SK-N-SH (cell line): ENCODE measurements at regions not wholly inside any gene's neighbourhood (a gene's known extent, or its start where the extent isn't known, plus 50 kb on each side); places are given as distances from the start of the nearest gene placed in this dataset.

Experiments
- CTCF ChIA-PET: fragments of 300-600, 350-600 bp; formaldehyde crosslinking; extraction: SDS; loops from one replicate; lab custom pipeline; 2021; lab: Yijun Ruan, JAX
- POLR2A ChIA-PET: fragments of 350-600 bp; sonication (Branson Sonifier 250); formaldehyde crosslinking; extraction: SDS; loops from one replicate; lab custom pipeline; 2020; ENCODE audit warnings: antibody characterized with exemption, inconsistent platforms; lab: Yijun Ruan, JAX
- DNase-seq: peaks from one replicate; pipeline ENCODE4 v3.0.0; 2012
- H2AFZ ChIP-seq: fragments of 200-600 bp; sonication (generic); 2 replicates; pipeline ENCODE4 v1.8.1; 2016; ENCODE audit warnings: antibody characterized with exemption, mild to moderate bottlenecking, low read depth
- H3F3A ChIP-seq: fragments of 200-600 bp; sonication (generic); replicated peaks from 2 replicates; pipeline ENCODE3; 2016; ENCODE audit warnings: antibody characterized with exemption, mild to moderate bottlenecking; ENCODE audit not compliant: insufficient read depth
- H3K27ac ChIP-seq, 2 experiments: fragments of 200-500 bp in 1 of 2; fragments of 200-600 bp in 1 of 2; sonication (Bioruptor generic) in 1 of 2; sonication (generic), shearing (Covaris generic) in 1 of 2; 2 replicates each; pipeline versions ENCODE4 v1.5.1 to v1.6.1; 2014 to 2016; ENCODE audit warnings: low read depth in 2 of 2, inconsistent platforms in 1 of 2, low read length in 1 of 2, mild to moderate bottlenecking in 1 of 2, mixed read lengths in 1 of 2
- H3K27me3 ChIP-seq: fragments of 200-600 bp; sonication (generic), shearing (Covaris generic); 2 replicates; pipeline ENCODE4 v1.6.1; 2016; ENCODE audit warnings: mixed run types; ENCODE audit not compliant: insufficient read depth
- H3K36me3 ChIP-seq, 2 experiments: fragments of 200-500 bp in 1 of 2; fragments of 200-600 bp in 1 of 2; sonication (Bioruptor generic) in 1 of 2; sonication (generic) in 1 of 2; replicated peaks in 1 of 2; 2 replicates each; pipeline versions ENCODE3 to v1.5.1; 2014 to 2016; ENCODE audit warnings: low read length in 1 of 2, mild to moderate bottlenecking in 1 of 2; ENCODE audit not compliant: insufficient read depth in 2 of 2, control insufficient read depth in 1 of 2
- H3K4me1 ChIP-seq, 2 experiments: fragments of 200-500 bp in 1 of 2; fragments of 200-600 bp in 1 of 2; sonication (Bioruptor generic) in 1 of 2; sonication (generic), shearing (Covaris generic) in 1 of 2; 2 replicates each; pipeline versions ENCODE4 v1.5.1 to v1.6.1; 2014 to 2016; ENCODE audit warnings: low read depth in 1 of 2, low read length in 1 of 2, mixed run types in 1 of 2; ENCODE audit not compliant: insufficient read depth in 2 of 2, control insufficient read depth in 1 of 2
- H3K4me2 ChIP-seq: fragments of 200-600 bp; sonication (generic), shearing (Covaris generic); 2 replicates; pipeline ENCODE4 v1.6.1; 2017; ENCODE audit warnings: mixed run types
- H3K4me3 ChIP-seq, 2 experiments: fragments of 200-500 bp in 1 of 2; fragments of 200-600 bp in 1 of 2; sonication (Bioruptor generic) in 1 of 2; sonication (generic), shearing (Covaris generic) in 1 of 2; 2 replicates each; pipeline versions ENCODE4 v1.5.1 to v1.8.1; 2014 to 2016; ENCODE audit warnings: low read depth in 2 of 2, inconsistent platforms in 1 of 2, low read length in 1 of 2, mild to moderate bottlenecking in 1 of 2, mixed read lengths in 1 of 2, moderate library complexity in 1 of 2
- H3K79me2 ChIP-seq: fragments of 200-600 bp; sonication (generic); 2 replicates; pipeline ENCODE4 v1.8.1; 2017; ENCODE audit warnings: mild to moderate bottlenecking; ENCODE audit not compliant: insufficient read depth
- H3K9ac ChIP-seq: fragments of 200-600 bp; sonication (generic); 2 replicates; pipeline ENCODE4 v1.6.1; 2017; ENCODE audit warnings: mixed run types
- H3K9me2 ChIP-seq: fragments of 200-600 bp; sonication (generic); 2 replicates; pipeline ENCODE4 v1.6.1; 2017; ENCODE audit warnings: mixed run types
- H3K9me3 ChIP-seq: fragments of 200-600 bp; sonication (generic); 2 replicates; pipeline ENCODE4 v1.6.1; 2017; ENCODE audit warnings: mixed run types, mild to moderate bottlenecking, moderate library complexity
- H4K20me1 ChIP-seq: fragments of 200-600 bp; sonication (generic); 2 replicates; pipeline ENCODE4 v1.6.1; 2017; ENCODE audit warnings: mild to moderate bottlenecking, mixed run types; ENCODE audit not compliant: insufficient read depth
- CTCF ChIP-seq: fragments of 200-600 bp; sonication (generic); IDR thresholded peaks from 2 replicates; pipeline ENCODE4 v1.6.1; 2017; ENCODE audit warnings: antibody characterized with exemption, mild to moderate bottlenecking, moderate library complexity
- ELF1 ChIP-seq: IDR thresholded peaks from 2 replicates; pipeline ENCODE4 v1.4.0; 2012
- EP300 ChIP-seq, 2 experiments: IDR thresholded peaks; 2 replicates each; pipeline versions ENCODE4 v1.4.0 to v1.6.1; 2012; ENCODE audit warnings: borderline replicate concordance in 1 of 2, low read depth in 1 of 2, low read length in 1 of 2
- FOSL2 ChIP-seq: IDR thresholded peaks from 2 replicates; pipeline ENCODE4 v1.4.0; 2012; ENCODE audit warnings: low read depth, mild to moderate bottlenecking, moderate library complexity, borderline replicate concordance
- FOXM1 ChIP-seq: IDR thresholded peaks from 2 replicates; pipeline ENCODE4 v1.4.0; 2012; ENCODE audit warnings: low read depth, mild to moderate bottlenecking
- GABPA ChIP-seq: IDR thresholded peaks from 2 replicates; pipeline ENCODE4 v1.4.0; 2012; ENCODE audit warnings: low read depth, mild to moderate bottlenecking
- IRF3 ChIP-seq: fragments of 150-350 bp; IDR thresholded peaks from 2 replicates; pipeline ENCODE4 v1.6.1; 2016; ENCODE audit warnings: mild to moderate bottlenecking, low read depth, low read length
- JUND ChIP-seq: IDR thresholded peaks from 2 replicates; pipeline ENCODE4 v1.4.0; 2012
- MEF2A ChIP-seq: IDR thresholded peaks from 2 replicates; pipeline ENCODE4 v1.4.0; 2012; ENCODE audit warnings: low read depth, borderline replicate concordance
- MXI1 ChIP-seq: IDR thresholded peaks from 2 replicates; pipeline ENCODE4 v1.6.1; 2012; ENCODE audit warnings: mild to moderate bottlenecking, low read depth, low read length, improper control_type of control experiment
- NFIC ChIP-seq: IDR thresholded peaks from 2 replicates; pipeline ENCODE4 v1.4.0; 2012; ENCODE audit warnings: borderline replicate concordance
- NRF1 ChIP-seq: IDR thresholded peaks from 2 replicates; pipeline ENCODE4 v1.6.1; 2012; ENCODE audit warnings: low read depth, mild to moderate bottlenecking, low read length
- PBX3 ChIP-seq: IDR thresholded peaks from 2 replicates; pipeline ENCODE4; 2012
- RAD21 ChIP-seq: IDR thresholded peaks from 2 replicates; pipeline ENCODE4 v1.6.1; 2012; ENCODE audit warnings: mild to moderate bottlenecking, low read length
- RFX5 ChIP-seq: IDR thresholded peaks from 2 replicates; pipeline ENCODE4 v1.6.1; 2012; ENCODE audit warnings: mild to moderate bottlenecking, improper control_type of control experiment, low read length
- SIN3A ChIP-seq: IDR thresholded peaks from 2 replicates; pipeline ENCODE4 v1.6.1; 2012; ENCODE audit warnings: low read depth, mild to moderate bottlenecking, low read length, moderate library complexity, borderline replicate concordance
- SMC3 ChIP-seq: IDR thresholded peaks from 2 replicates; pipeline ENCODE4 v1.6.1; 2012; ENCODE audit warnings: low read depth, low read length, improper control_type of control experiment
- TAF1 ChIP-seq: IDR thresholded peaks from 2 replicates; pipeline ENCODE4 v1.6.1; 2012; ENCODE audit warnings: low read depth, mild to moderate bottlenecking, low read length, moderate library complexity, borderline replicate concordance
- TEAD4 ChIP-seq: IDR thresholded peaks from 2 replicates; pipeline ENCODE4 v1.4.0; 2012; ENCODE audit warnings: mild to moderate bottlenecking, borderline replicate concordance; ENCODE audit not compliant: insufficient read depth
- USF1 ChIP-seq: IDR thresholded peaks from 2 replicates; pipeline ENCODE4 v1.4.0; 2012; ENCODE audit warnings: low read depth, borderline replicate concordance
- YY1 ChIP-seq: IDR thresholded peaks from 2 replicates; pipeline ENCODE4 v1.4.0; 2012; ENCODE audit warnings: low read depth, mild to moderate bottlenecking
- ZBTB33 ChIP-seq: IDR thresholded peaks from 2 replicates; pipeline ENCODE4 v1.4.0; 2012; ENCODE audit warnings: low read depth, borderline replicate concordance
- WGBS: methylation state at CpG from one replicate; pipeline ENCODE4 v1.1.6; 2017; ENCODE audit warnings: low lambda C conversion rate; 5-methylcytosine and 5-hydroxymethylcytosine counted together

GRCh38 chr5:165858118-165858517 lies 2352.7 kb downstream of the MAT2B start:
- CTCF ChIA-PET = interaction anchor here (1.2 kb wide), 1 partner anchor 44 kb away, joined by 6 read pairs; no protein-coding TSS in a partner anchor
- TF ChIP-seq MXI1 (no peak), EP300 (IDR thresholded peaks at IDR 0.05; ENCODE audit: borderline replicate concordance in 1 of 2, low read depth in 1 of 2, low read length in 1 of 2) (no peak), IRF3 (no peak)
- WGBS = 15% methylated on average over 1 of the region's 1 CpG

GRCh38 chr5:165859251-165859650 lies 2353.8 kb downstream of the MAT2B start:
- no peak overlapping the region for H3K4me2 ChIP-seq
- no peaks in the 10 kb centered on the region for H3K9me2 ChIP-seq
- DNase-seq = no peak
- no peaks in the 10 kb centered on the region for H3K4me1 ChIP-seq
- TF ChIP-seq FOXM1 (no peak), IRF3 (no peak), RAD21 (no peak), FOSL2 (no peak), ZBTB33 (no peak), TEAD4 (no peak), ELF1 (no peak), GABPA (no peak), JUND (no peak), NFIC (no peak), TAF1 (no peak), SIN3A (no peak), YY1 (no peak), NRF1 (no peak), SMC3 (no peak), MEF2A (no peak), RFX5 (no peak), PBX3 (no peak), USF1 (no peak), CTCF (no peak)
- no peak overlapping the region for H3K27ac ChIP-seq
- H3K79me2 ChIP-seq = no peaks in the 10 kb centered on the region
- no peak overlapping the region for H2AFZ ChIP-seq
- H3K9ac ChIP-seq = no peak overlapping the region
- 33% methylated on average over 2 of the region's 2 CpGs for WGBS
- POLR2A ChIA-PET = no interaction called here
- no peaks in the 10 kb centered on the region for H3F3A ChIP-seq
- CTCF ChIA-PET = no interaction called here
- H3K27me3 ChIP-seq = no peaks in the 10 kb centered on the region
- H3K36me3 ChIP-seq = no peaks in the 10 kb centered on the region
- no peaks in the 10 kb centered on the region for H4K20me1 ChIP-seq
- no peaks in the 10 kb centered on the region for H3K9me3 ChIP-seq
- H3K4me3 ChIP-seq = no peak overlapping the region

More at GRCh38 chr5:165858118-165858517, 2352.7 kb downstream of the MAT2B start:
- H2AFZ ChIP-seq = no peak overlapping the region
- no peak for DNase-seq
- H4K20me1 ChIP-seq = no peaks in the 10 kb centered on the region
- H3K9me3 ChIP-seq = no peaks in the 10 kb centered on the region
- H3K4me1 ChIP-seq = no peaks in the 10 kb centered on the region
- no peaks in the 10 kb centered on the region for H3K9me2 ChIP-seq
- H3K4me3 ChIP-seq = no peak overlapping the region
- H3K27ac ChIP-seq = no peak overlapping the region
- no peaks in the 10 kb centered on the region for H3F3A ChIP-seq
- H3K36me3 ChIP-seq = no peaks in the 10 kb centered on the region
- no peak overlapping the region for H3K9ac ChIP-seq
- H3K79me2 ChIP-seq = no peaks in the 10 kb centered on the region
- no peak overlapping the region for H3K4me2 ChIP-seq
- H3K27me3 ChIP-seq = no peaks in the 10 kb centered on the region
- POLR2A ChIA-PET = no interaction called here
